H1 (cell line): ENCODE measurements at regions not wholly inside any gene's neighbourhood (a gene's known extent, or its start where the extent isn't known, plus 50 kb on each side); places are given as distances from the start of the nearest gene placed in this dataset.

Source experiments
- CEBPB ChIP-seq: IDR thresholded peaks from 2 replicates; pipeline ENCODE4 v1.6.1; 2012; ENCODE audit warnings: low read depth, low read length
- CTCF ChIP-seq, 3 experiments: IDR thresholded peaks; 1 replicate in 2 of 3; 2 replicates in 1 of 3; pipeline versions ENCODE4 v1.5.1 to v1.6.1; 2011; ENCODE audit warnings: low read length in 3 of 3, mild to moderate bottlenecking in 3 of 3, inconsistent platforms in 2 of 3, low read depth in 1 of 3, moderate library complexity in 1 of 3; ENCODE audit not compliant: insufficient read depth in 1 of 3; ENCODE audit errors: control extremely low read depth in 1 of 3
- E2F6 ChIP-seq: IDR thresholded peaks from 2 replicates; pipeline ENCODE4 v1.6.1; 2012; ENCODE audit warnings: inconsistent platforms
- EGR1 ChIP-seq: IDR thresholded peaks from 2 replicates; pipeline ENCODE4 v1.6.1; 2011; ENCODE audit warnings: low read depth, low read length, borderline replicate concordance
- EZH2 ChIP-seq: fragments of 200-600 bp; sonication (generic); IDR thresholded peaks from 2 replicates; pipeline ENCODE4 v1.7.1; 2012; ENCODE audit warnings: low read depth, mild to moderate bottlenecking, moderate library complexity, low read length, inconsistent platforms; ENCODE audit not compliant: severe bottlenecking
- JUND ChIP-seq: IDR thresholded peaks from 2 replicates; pipeline ENCODE4 v1.6.1; 2011; ENCODE audit warnings: mild to moderate bottlenecking, improper control_type of control experiment, low read length
- POLR2A ChIP-seq, 2 experiments: IDR thresholded peaks; 1 replicate in 1 of 2; 2 replicates in 1 of 2; pipeline ENCODE4 v1.6.1; 2011; ENCODE audit warnings: low read depth in 2 of 2, low read length in 2 of 2, mild to moderate bottlenecking in 2 of 2; ENCODE audit errors: control extremely low read depth in 1 of 2
- POLR2AphosphoS5 ChIP-seq: IDR thresholded peaks from 2 replicates; pipeline ENCODE4 v1.6.1; 2011; ENCODE audit warnings: low read depth, low read length
- SIN3A ChIP-seq, 2 experiments: IDR thresholded peaks in 1 of 2; conservative IDR thresholded peaks in 1 of 2; 2 replicates each; pipeline ENCODE4 v1.6.1; 2011 to 2012; ENCODE audit warnings: low read length in 2 of 2, improper control_type of control experiment in 1 of 2, low read depth in 1 of 2, mild to moderate bottlenecking in 1 of 2
- SP4 ChIP-seq: IDR thresholded peaks from 2 replicates; pipeline ENCODE4 v1.6.1; 2012; ENCODE audit warnings: low read length, inconsistent platforms

GRCh38 chrX:42127563-42127962 is 204.2 kb upstream of the CASK start:
- TF ChIP-seq POLR2AphosphoS5, result no peak
- no peak for TF ChIP-seq JUND
- TF ChIP-seq CTCF (IDR thresholded peaks at IDR 0.05; ENCODE audit: control extremely low read depth in 1 of 3, insufficient read depth in 1 of 3, low read depth in 1 of 3, low read length in 3 of 3), result no peak
- no peak for TF ChIP-seq E2F6
- no peak for TF ChIP-seq SP4
- TF ChIP-seq EZH2, result no peak
- no peak for TF ChIP-seq SIN3A (conservative IDR thresholded peaks at IDR 0.05 in 1 of 2, IDR thresholded peaks at IDR 0.05 in 1 of 2; ENCODE audit: low read depth in 1 of 2, low read length in 2 of 2)
- no peak for TF ChIP-seq POLR2A (IDR thresholded peaks at IDR 0.05; ENCODE audit: control extremely low read depth in 1 of 2, low read depth in 2 of 2, low read length in 2 of 2)
- no peak for TF ChIP-seq CEBPB
- TF ChIP-seq EGR1, result no peak
